ENCODE measurements at regions not wholly inside any gene's neighbourhood (a gene's known extent, or its start where the extent isn't known, plus 50 kb on each side); places are given as distances from the start of the nearest gene placed in this dataset.

DNA sequence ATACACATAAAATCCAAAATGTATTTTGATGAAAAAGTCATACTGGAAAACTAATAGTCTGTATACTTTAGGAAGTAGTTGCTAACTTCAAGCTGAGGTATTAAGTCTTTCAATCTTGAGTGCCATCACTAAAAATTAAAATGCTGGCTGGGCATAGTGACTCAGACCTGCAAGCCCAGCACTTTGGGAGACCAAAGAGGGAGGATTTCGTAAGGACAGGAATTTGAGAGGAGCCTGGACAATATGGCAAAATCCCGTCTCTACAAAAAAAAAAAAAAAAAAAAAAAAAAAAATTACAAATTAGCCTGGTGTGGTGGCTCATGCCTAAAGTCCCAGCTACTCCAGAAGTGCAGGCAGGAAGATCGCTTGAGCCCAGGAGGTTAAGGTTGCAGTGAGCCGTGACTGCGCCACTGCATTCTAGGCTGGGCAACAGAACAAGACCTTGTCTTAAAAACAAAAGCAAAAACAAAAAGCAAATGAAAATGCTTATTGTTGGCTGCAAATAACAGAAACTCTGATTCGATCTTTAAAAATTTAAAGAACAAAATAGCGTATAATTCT lies 1994.2 kb upstream of the PCDH20 start:
- TF ChIP-seq EZH2 (IDR thresholded peaks at IDR 0.05) (no peak), CTCF (IDR thresholded peaks at IDR 0.05 in 2 of 3, conservative IDR thresholded peaks at IDR 0.05 in 1 of 3; ENCODE audit: borderline replicate concordance in 1 of 3, insufficient read depth in 1 of 3, low read depth in 2 of 3, low read length in 2 of 3) (no peak), TCF7L2 (IDR thresholded peaks at IDR 0.05; ENCODE audit: borderline replicate concordance, extremely low read depth, insufficient read depth, insufficient read length) (no peak)

Measured in HCT116 (cell line).